Endothelial cell of umbilical vein (primary cell): ENCODE measurements at regions not wholly inside any gene's neighbourhood (a gene's known extent, or its start where the extent isn't known, plus 50 kb on each side); places are given as distances from the start of the nearest gene placed in this dataset.

Experiments used
- EZH2 ChIP-seq: IDR thresholded peaks from 2 replicates; pipeline ENCODE4 v1.6.1; 2012; ENCODE audit warnings: borderline replicate concordance, low read depth, mild to moderate bottlenecking, moderate library complexity, low read length, inconsistent platforms; ENCODE audit not compliant: severe bottlenecking
- JUN ChIP-seq: IDR thresholded peaks from 2 replicates; pipeline ENCODE4 v1.6.1; 2011; ENCODE audit warnings: borderline replicate concordance, low read depth; ENCODE audit not compliant: insufficient read length, insufficient read depth
- MYC ChIP-seq: IDR thresholded peaks from one replicate; pipeline ENCODE4 v1.6.1; 2011; ENCODE audit warnings: mild to moderate bottlenecking, low read depth, low read length
- POLR2A ChIP-seq: IDR thresholded peaks from 2 replicates; pipeline ENCODE4 v1.6.1; 2012; ENCODE audit warnings: low read depth, mild to moderate bottlenecking, control low read depth, low read length
- POLR2AphosphoS5 ChIP-seq: IDR thresholded peaks from 2 replicates; pipeline ENCODE4 v1.6.1; 2012; ENCODE audit warnings: low read depth, mild to moderate bottlenecking, control low read depth, low read length, moderate library complexity; ENCODE audit not compliant: insufficient read depth
- TF ChIP-seq, protein P1 (sequence below), 2 donors: IDR thresholded peaks; 1 replicate in 1 of 2; 2 replicates in 1 of 2; pipeline ENCODE4 v1.5.1; 2011; ENCODE audit warnings: low read length in 2 of 2, mild to moderate bottlenecking in 2 of 2, moderate library complexity in 2 of 2, control low read depth in 1 of 2, inconsistent platforms in 1 of 2, low read depth in 1 of 2; ENCODE audit not compliant: insufficient read depth in 1 of 2; ENCODE audit errors: extremely low read depth in 1 of 2
- TF ChIP-seq, protein P2 (sequence below): IDR thresholded peaks from 2 replicates; pipeline ENCODE4 v1.6.1; 2011; ENCODE audit not compliant: insufficient read depth, insufficient read length

DNA sequence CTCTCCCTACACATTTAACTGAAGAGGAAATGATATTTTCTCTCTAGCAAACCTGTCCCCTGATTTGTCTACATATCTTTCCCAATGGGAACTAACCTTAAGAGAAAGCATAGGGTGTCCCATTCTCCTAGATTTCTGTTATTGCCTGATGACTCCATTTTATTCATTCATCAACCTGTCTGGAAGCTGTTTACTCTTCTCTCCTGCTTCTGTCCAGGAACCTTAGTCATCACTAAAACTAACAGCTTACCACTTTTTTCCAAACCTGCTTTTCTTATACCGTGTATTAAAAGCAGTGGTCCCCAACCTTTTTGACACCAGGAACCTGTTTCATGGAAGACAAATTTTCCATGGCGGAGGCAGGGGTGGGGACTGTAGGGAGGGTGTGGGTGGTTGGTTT lies 473.3 kb upstream of the PCDH15 start:
- TF ChIP-seq MYC (no peak), POLR2A (no peak), POLR2AphosphoS5 (no peak), EZH2 (no peak), JUN (no peak)
- TF ChIP-seq, protein P1, sequence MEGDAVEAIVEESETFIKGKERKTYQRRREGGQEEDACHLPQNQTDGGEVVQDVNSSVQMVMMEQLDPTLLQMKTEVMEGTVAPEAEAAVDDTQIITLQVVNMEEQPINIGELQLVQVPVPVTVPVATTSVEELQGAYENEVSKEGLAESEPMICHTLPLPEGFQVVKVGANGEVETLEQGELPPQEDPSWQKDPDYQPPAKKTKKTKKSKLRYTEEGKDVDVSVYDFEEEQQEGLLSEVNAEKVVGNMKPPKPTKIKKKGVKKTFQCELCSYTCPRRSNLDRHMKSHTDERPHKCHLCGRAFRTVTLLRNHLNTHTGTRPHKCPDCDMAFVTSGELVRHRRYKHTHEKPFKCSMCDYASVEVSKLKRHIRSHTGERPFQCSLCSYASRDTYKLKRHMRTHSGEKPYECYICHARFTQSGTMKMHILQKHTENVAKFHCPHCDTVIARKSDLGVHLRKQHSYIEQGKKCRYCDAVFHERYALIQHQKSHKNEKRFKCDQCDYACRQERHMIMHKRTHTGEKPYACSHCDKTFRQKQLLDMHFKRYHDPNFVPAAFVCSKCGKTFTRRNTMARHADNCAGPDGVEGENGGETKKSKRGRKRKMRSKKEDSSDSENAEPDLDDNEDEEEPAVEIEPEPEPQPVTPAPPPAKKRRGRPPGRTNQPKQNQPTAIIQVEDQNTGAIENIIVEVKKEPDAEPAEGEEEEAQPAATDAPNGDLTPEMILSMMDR (IDR thresholded peaks at IDR 0.05; ENCODE audit: extremely low read depth in 1 of 2, insufficient read depth in 1 of 2, low read depth in 1 of 2, low read length in 2 of 2): no peak
- TF ChIP-seq, protein P2, sequence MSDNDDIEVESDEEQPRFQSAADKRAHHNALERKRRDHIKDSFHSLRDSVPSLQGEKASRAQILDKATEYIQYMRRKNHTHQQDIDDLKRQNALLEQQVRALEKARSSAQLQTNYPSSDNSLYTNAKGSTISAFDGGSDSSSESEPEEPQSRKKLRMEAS: no peak
